HEK293 (cell line): ENCODE measurements at regions not wholly inside any gene's neighbourhood (a gene's known extent, or its start where the extent isn't known, plus 50 kb on each side); places are given as distances from the start of the nearest gene placed in this dataset.

ENCODE experiments used
- CTCF ChIA-PET: fragments of 350-600 bp; formaldehyde crosslinking; extraction: SDS; loops from one replicate; lab custom pipeline; 2021; ENCODE audit warnings: antibody characterized with exemption; lab: Yijun Ruan, JAX
- POLR2A ChIA-PET: fragments of 300-600 bp; formaldehyde crosslinking; extraction: SDS; loops from one replicate; lab custom pipeline; 2020; ENCODE audit warnings: antibody characterized with exemption, inconsistent platforms; lab: Yijun Ruan, JAX
- H3K27ac ChIP-seq: fragments of 200-500 bp; sonication (Bioruptor generic); 2 replicates; pipeline ENCODE4 v1.5.1; 2014; ENCODE audit warnings: low read depth, low read length, control low read depth, inconsistent platforms; ENCODE audit errors: extremely low read depth
- H3K36me3 ChIP-seq, 2 experiments: fragments of 200-500 bp in 1 of 2; sonication (Bioruptor generic) in 1 of 2; 1 replicate in 1 of 2; 2 replicates in 1 of 2; pipeline ENCODE4 v1.5.1; 2014 to 2017; ENCODE audit warnings: inconsistent platforms in 2 of 2, low read length in 2 of 2; ENCODE audit not compliant: control insufficient read depth in 2 of 2, insufficient read depth in 1 of 2
- H3K4me1 ChIP-seq: fragments of 200-500 bp; sonication (Bioruptor generic); 2 replicates; pipeline ENCODE4 v1.5.1; 2014; ENCODE audit warnings: mild to moderate bottlenecking, low read length, inconsistent platforms; ENCODE audit not compliant: control insufficient read depth, insufficient read depth
- H3K4me3 ChIP-seq: 2 replicates; pipeline ENCODE4 v1.5.1; 2011; ENCODE audit warnings: low read depth, mild to moderate bottlenecking, control low read depth, low read length, moderate library complexity
- H3K9me3 ChIP-seq: fragments of 200-500 bp; sonication (Bioruptor generic); 2 replicates; pipeline ENCODE4 v1.5.1; 2014; ENCODE audit warnings: low read depth, low read length, inconsistent platforms; ENCODE audit not compliant: control insufficient read depth, insufficient read depth
- GLIS1 ChIP-seq: fragments of 450-650 bp; formaldehyde crosslinking; IDR thresholded peaks from 2 replicates; pipeline ENCODE4 v1.5.1; 2016; ENCODE audit warnings: missing biosample characterization, missing genetic modification characterization
- HOXA7 ChIP-seq: sonication (generic); formaldehyde crosslinking; IDR thresholded peaks from 2 replicates; pipeline ENCODE4 v1.8.1; 2022; ENCODE audit warnings: missing genetic modification reagents, borderline replicate concordance
- IKZF3 ChIP-seq: fragments of 450-650 bp; IDR thresholded peaks from 2 replicates; pipeline ENCODE4 v1.5.0; 2018; ENCODE audit warnings: missing biosample characterization, mild to moderate bottlenecking, missing genetic modification characterization, moderate library complexity
- KLF16 ChIP-seq: fragments of 450-650 bp; formaldehyde crosslinking; IDR thresholded peaks from 2 replicates; pipeline ENCODE4 v1.5.1; 2017; ENCODE audit warnings: missing biosample characterization, missing genetic modification characterization
- MYNN ChIP-seq: fragments of 450-650 bp; formaldehyde crosslinking; IDR thresholded peaks from 2 replicates; pipeline ENCODE4 v1.5.1; 2016; ENCODE audit warnings: missing biosample characterization, missing genetic modification characterization, borderline replicate concordance
- MZF1 ChIP-seq: fragments of 450-650 bp; formaldehyde crosslinking; IDR thresholded peaks from 2 replicates; pipeline ENCODE4 v1.5.1; 2017; ENCODE audit warnings: missing biosample characterization, missing genetic modification characterization, borderline replicate concordance
- OVOL3 ChIP-seq: fragments of 450-650 bp; formaldehyde crosslinking; IDR thresholded peaks from 2 replicates; pipeline ENCODE4 v1.5.1; 2016; ENCODE audit warnings: missing biosample characterization, missing genetic modification characterization
- SETDB1 ChIP-seq: IDR thresholded peaks from one replicate; pipeline ENCODE4 v1.6.1; 2017; ENCODE audit warnings: mild to moderate bottlenecking, low read length, moderate library complexity, mixed read lengths; ENCODE audit not compliant: insufficient read length
- WT1 ChIP-seq: fragments of 450-650 bp; formaldehyde crosslinking; IDR thresholded peaks from 2 replicates; pipeline ENCODE4 v1.5.1; 2016; ENCODE audit warnings: missing biosample characterization, missing genetic modification characterization
- ZFP41 ChIP-seq: fragments of 450-650 bp; formaldehyde crosslinking; IDR thresholded peaks from 2 replicates; pipeline ENCODE4 v1.5.1; 2016; ENCODE audit warnings: missing biosample characterization, missing genetic modification characterization, borderline replicate concordance
- ZNF114 ChIP-seq: fragments of 450-650 bp; formaldehyde crosslinking; IDR thresholded peaks from 2 replicates; pipeline ENCODE4 v1.5.0; 2017; ENCODE audit warnings: missing biosample characterization, missing genetic modification characterization
- ZNF2 ChIP-seq: fragments of 450-650 bp; formaldehyde crosslinking; IDR thresholded peaks from 2 replicates; pipeline ENCODE4 v1.5.1; 2016; ENCODE audit warnings: missing biosample characterization, missing genetic modification characterization
- ZNF350 ChIP-seq: fragments of 450-650 bp; formaldehyde crosslinking; IDR thresholded peaks from 2 replicates; pipeline ENCODE4 v1.5.0; 2017; ENCODE audit warnings: missing biosample characterization, mild to moderate bottlenecking, missing genetic modification characterization
- ZNF37A ChIP-seq: fragments of 450-650 bp; IDR thresholded peaks from 2 replicates; pipeline ENCODE4 v1.5.1; 2018; ENCODE audit warnings: missing biosample characterization, missing genetic modification characterization
- ZNF514 ChIP-seq: fragments of 450-650 bp; formaldehyde crosslinking; IDR thresholded peaks from 2 replicates; pipeline ENCODE4 v1.5.1; 2016; ENCODE audit warnings: missing biosample characterization, missing genetic modification characterization
- ZNF521 ChIP-seq: fragments of 450-650 bp; formaldehyde crosslinking; IDR thresholded peaks from 2 replicates; pipeline ENCODE4 v1.5.1; 2017; ENCODE audit warnings: missing biosample characterization, mild to moderate bottlenecking, missing genetic modification characterization
- ZNF555 ChIP-seq: fragments of 450-650 bp; formaldehyde crosslinking; conservative IDR thresholded peaks from 2 replicates; pipeline ENCODE4 v1.5.1; 2017; ENCODE audit warnings: missing biosample characterization, mild to moderate bottlenecking, missing genetic modification characterization, inconsistent platforms
- ZNF610 ChIP-seq: fragments of 450-650 bp; formaldehyde crosslinking; IDR thresholded peaks from 2 replicates; pipeline ENCODE4 v1.5.1; 2016; ENCODE audit warnings: missing biosample characterization, missing genetic modification characterization, borderline replicate concordance
- ZNF777 ChIP-seq: fragments of 450-650 bp; formaldehyde crosslinking; IDR thresholded peaks from 2 replicates; pipeline ENCODE4 v1.5.1; 2017; ENCODE audit warnings: missing biosample characterization, missing genetic modification characterization, borderline replicate concordance
- ZSCAN16 ChIP-seq: fragments of 450-650 bp; formaldehyde crosslinking; IDR thresholded peaks from 2 replicates; pipeline ENCODE4 v1.5.1; 2016; ENCODE audit warnings: missing biosample characterization, missing genetic modification characterization
- TF ChIP-seq, protein P1 (sequence below): fragments of 450-650 bp; formaldehyde crosslinking; conservative IDR thresholded peaks from 2 replicates; pipeline ENCODE4 v1.5.1; 2016; ENCODE audit warnings: low read depth, missing biosample characterization, missing genetic modification characterization
- TF ChIP-seq, protein P2 (sequence below): fragments of 450-650 bp; formaldehyde crosslinking; IDR thresholded peaks from 2 replicates; pipeline ENCODE4 v1.5.1; 2017; ENCODE audit warnings: missing biosample characterization, missing genetic modification characterization

DNA sequence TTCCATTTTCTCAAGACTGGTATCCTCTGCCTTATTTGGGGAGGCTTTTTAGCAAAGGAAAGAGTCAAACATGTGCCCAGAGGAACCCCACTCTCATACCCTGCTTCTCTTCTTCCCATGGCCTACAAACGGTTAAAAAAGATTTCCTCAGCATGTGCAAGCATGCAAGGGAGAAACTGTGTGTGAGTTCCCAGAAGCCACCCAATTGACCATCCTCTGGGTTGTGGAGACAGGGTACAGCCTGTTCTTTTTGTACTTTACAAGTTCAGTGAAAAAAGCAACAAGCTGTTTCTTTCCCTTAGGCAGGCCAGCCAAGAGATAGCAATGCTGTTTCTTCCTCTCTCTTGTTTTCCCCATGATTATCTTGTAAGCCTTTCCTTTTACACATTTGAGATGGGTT lies 68.8 kb upstream of the MTPN start (continued):
- no peak for TF ChIP-seq MZF1 (tag by site-specific recombination)

DNA sequence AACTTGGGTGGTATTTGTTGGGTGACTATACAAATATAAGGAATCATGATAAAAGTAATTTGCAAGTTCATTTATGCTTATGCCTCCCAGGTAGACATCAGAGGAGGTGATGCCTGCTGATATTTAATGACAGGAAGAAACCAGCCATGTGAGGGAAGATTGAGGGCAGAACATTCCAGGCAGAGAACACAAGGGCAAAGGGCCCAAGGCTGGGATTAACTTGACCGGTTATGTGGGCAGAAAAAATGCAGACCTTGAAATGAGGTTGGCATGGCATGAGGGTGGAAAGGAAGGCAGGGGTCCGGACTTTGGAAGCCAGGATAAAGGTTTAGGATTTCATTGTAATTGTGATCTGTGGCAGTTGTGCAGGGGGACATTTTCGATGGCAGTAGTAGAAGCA lies 68.0 kb upstream of the MTPN start:
- Histone ChIP-seq H3K27ac (no peak overlapping the region), H3K36me3 (no peaks in the 10 kb centered on the region), H3K9me3 (no peaks in the 10 kb centered on the region), H3K4me3 (no peak overlapping the region), H3K4me1 (no peaks in the 10 kb centered on the region)
- POLR2A ChIA-PET, result no interaction called here
- TF ChIP-seq ZNF521 (tag by site-specific recombination), result no peak
- no peak for TF ChIP-seq KLF16 (tag by site-specific recombination)
- no peak for TF ChIP-seq ZNF555 (tag by site-specific recombination)
- TF ChIP-seq ZNF514 (tag by site-specific recombination), result no peak
- CTCF ChIA-PET, result no interaction called here

DNA sequence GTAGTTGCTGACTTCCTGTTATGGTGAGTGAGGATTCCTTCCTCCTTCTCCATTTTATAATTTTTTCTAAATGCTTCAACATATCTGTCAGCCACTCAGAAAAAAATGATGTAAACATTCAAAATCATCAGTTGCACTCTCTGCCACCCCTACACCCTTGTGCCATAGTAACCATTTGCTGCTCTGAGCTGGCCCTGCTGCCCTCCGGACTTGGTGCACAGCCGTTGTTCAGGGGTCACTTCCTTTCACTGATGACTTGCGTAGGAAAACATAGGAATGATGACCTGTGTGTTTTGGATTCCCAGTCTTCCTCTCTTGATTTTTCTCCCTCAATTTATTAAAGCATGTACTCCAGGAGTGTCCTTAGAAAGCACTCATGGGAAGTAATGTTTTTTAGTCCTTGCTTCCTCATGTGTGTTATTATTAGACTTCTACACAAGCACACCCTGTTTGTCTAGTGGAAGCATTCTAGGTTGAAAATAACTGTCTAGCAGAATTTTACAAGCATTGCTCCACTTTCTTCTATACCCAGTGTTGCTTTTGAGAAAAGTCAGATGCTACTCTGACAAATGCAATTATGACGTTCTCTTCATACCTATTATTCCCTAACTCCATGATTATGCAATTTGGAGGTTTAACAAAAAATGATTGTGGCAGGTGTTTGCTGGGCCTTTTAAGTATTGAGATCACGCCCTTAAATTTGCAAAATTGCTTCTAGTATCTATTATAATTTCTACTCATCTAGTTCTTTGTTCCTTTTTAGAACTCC lies 62.6 kb upstream of the MTPN start:
- CTCF ChIA-PET, result no interaction called here
- H3K27ac ChIP-seq, result no peak overlapping the region
- no peaks in the 10 kb centered on the region for H3K4me1 ChIP-seq
- no peaks in the 10 kb centered on the region for H3K9me3 ChIP-seq
- POLR2A ChIA-PET, result no interaction called here
- H3K36me3 ChIP-seq, result no peaks in the 10 kb centered on the region
- H3K4me3 ChIP-seq, result no peak overlapping the region
- no peak for TF ChIP-seq ZNF114 (tag by site-specific recombination)

- H3K36me3 ChIP-seq, result no peaks in the 10 kb centered on the region
- ChIA-PET POLR2A (no interaction called here), CTCF (no interaction called here)
- no peaks in the 10 kb centered on the region for H3K9me3 ChIP-seq
- H3K4me3 ChIP-seq, result no peak overlapping the region
- TF ChIP-seq ZNF610 (tag by site-specific recombination) (no peak), HOXA7 (no peak), GLIS1 (tag by site-specific recombination) (peak; percentile 53), ZNF2 (no peak)
- H3K27ac ChIP-seq, result no peak overlapping the region
- no peaks in the 10 kb centered on the region for H3K4me1 ChIP-seq
These were observed 59.2 kb upstream of the MTPN start for GRCh38 chr7:136036336-136036735.

GRCh38 chr7:136034132-136034531 lies 57.0 kb upstream of the MTPN start:
- Histone ChIP-seq H3K27ac (no peak overlapping the region), H3K36me3 (no peaks in the 10 kb centered on the region), H3K4me3 (no peak overlapping the region), H3K9me3 (no peaks in the 10 kb centered on the region), H3K4me1 (no peaks in the 10 kb centered on the region)
- ChIA-PET CTCF (interaction anchor here (0.6 kb wide), 1 partner anchor 53 kb away, joined by 3 read pairs; no protein-coding TSS in a partner anchor), POLR2A (no interaction called here)
- no peak for TF ChIP-seq MYNN (tag by site-specific recombination)
- TF ChIP-seq ZNF777, result no peak
- TF ChIP-seq, protein P1, sequence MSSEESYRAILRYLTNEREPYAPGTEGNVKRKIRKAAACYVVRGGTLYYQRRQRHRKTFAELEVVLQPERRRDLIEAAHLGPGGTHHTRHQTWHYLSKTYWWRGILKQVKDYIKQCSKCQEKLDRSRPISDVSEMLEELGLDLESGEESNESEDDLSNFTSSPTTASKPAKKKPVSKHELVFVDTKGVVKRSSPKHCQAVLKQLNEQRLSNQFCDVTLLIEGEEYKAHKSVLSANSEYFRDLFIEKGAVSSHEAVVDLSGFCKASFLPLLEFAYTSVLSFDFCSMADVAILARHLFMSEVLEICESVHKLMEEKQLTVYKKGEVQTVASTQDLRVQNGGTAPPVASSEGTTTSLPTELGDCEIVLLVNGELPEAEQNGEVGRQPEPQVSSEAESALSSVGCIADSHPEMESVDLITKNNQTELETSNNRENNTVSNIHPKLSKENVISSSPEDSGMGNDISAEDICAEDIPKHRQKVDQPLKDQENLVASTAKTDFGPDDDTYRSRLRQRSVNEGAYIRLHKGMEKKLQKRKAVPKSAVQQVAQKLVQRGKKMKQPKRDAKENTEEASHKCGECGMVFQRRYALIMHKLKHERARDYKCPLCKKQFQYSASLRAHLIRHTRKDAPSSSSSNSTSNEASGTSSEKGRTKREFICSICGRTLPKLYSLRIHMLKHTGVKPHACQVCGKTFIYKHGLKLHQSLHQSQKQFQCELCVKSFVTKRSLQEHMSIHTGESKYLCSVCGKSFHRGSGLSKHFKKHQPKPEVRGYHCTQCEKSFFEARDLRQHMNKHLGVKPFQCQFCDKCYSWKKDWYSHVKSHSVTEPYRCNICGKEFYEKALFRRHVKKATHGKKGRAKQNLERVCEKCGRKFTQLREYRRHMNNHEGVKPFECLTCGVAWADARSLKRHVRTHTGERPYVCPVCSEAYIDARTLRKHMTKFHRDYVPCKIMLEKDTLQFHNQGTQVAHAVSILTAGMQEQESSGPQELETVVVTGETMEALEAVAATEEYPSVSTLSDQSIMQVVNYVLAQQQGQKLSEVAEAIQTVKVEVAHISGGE (tag by site-specific recombination), result no peak
- TF ChIP-seq SETDB1, result no peak
- TF ChIP-seq ZFP41 (tag by site-specific recombination), result no peak
- TF ChIP-seq, protein P2, sequence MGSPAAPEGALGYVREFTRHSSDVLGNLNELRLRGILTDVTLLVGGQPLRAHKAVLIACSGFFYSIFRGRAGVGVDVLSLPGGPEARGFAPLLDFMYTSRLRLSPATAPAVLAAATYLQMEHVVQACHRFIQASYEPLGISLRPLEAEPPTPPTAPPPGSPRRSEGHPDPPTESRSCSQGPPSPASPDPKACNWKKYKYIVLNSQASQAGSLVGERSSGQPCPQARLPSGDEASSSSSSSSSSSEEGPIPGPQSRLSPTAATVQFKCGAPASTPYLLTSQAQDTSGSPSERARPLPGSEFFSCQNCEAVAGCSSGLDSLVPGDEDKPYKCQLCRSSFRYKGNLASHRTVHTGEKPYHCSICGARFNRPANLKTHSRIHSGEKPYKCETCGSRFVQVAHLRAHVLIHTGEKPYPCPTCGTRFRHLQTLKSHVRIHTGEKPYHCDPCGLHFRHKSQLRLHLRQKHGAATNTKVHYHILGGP (tag by site-specific recombination), result no peak
- TF ChIP-seq OVOL3, result no peak
- TF ChIP-seq ZNF37A (tag by site-specific recombination), result no peak
- TF ChIP-seq IKZF3 (tag by site-specific recombination), result no peak
- TF ChIP-seq ZNF350, result no peak
- TF ChIP-seq ZSCAN16, result no peak
- no peak for TF ChIP-seq WT1 (tag by site-specific recombination)
